ENCODE measurements at regions not wholly inside any gene's neighbourhood (a gene's known extent, or its start where the extent isn't known, plus 50 kb on each side); places are given as distances from the start of the nearest gene placed in this dataset.

- TF ChIP-seq POLR2AphosphoS5 (IDR thresholded peaks at IDR 0.05; ENCODE audit: low read depth, low read length) = no peak
- TF ChIP-seq REST (IDR thresholded peaks at IDR 0.05; ENCODE audit: insufficient read depth in 1 of 2, low read depth in 2 of 2, low read length in 2 of 2) = no peak
- TF ChIP-seq TAF1 (IDR thresholded peaks at IDR 0.05; ENCODE audit: borderline replicate concordance, insufficient read depth, low read length) = no peak
- no peak for TF ChIP-seq SIN3A (IDR thresholded peaks at IDR 0.05; ENCODE audit: borderline replicate concordance, insufficient read depth, low read length)
- no peak for TF ChIP-seq FOXP2 (optimal IDR thresholded peaks at IDR 0.05; ENCODE audit: borderline replicate concordance, extremely low read depth, extremely low read length, insufficient read depth)
Observed at GRCh38 chr14:100983710-100984109, 80.2 kb upstream of the RTL1 start.

Measured in PFSK-1 (cell line).